ENCODE measurements at regions not wholly inside any gene's neighbourhood (a gene's known extent, or its start where the extent isn't known, plus 50 kb on each side); places are given as distances from the start of the nearest gene placed in this dataset.

DNA sequence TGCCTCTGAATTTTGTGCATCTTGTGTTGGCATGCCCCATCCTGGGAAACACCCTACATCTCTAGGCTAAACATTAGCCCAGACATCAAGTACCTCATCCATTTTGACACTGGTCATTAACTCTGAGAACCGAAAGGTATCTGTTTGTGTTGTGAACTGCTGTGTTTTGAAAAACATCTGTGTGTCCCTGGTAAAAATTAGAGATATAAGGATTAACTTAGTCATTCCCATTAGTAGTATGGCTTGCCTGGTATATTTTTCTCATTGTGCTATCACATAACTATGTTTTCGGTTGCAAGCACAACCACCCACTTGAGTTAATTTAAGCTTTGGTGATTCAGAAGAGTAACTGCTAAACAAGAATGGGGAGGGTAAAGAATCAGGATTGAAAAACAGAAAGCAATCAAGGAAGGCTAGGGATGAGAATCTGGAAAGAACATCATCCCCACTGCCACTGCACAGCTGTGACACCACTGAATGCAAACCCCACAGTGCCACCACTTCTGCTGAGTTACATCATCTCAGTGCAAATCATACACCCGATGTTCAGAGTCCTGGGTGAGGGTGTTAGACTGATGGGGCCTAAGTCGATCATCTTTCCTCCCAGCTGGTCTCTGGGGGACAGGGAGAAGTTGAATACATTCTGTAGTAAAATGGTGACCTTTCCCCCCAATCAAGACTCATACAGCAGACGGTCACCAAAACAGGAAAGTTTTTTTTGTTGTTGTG, 234.0 kb downstream of the EPHA4 start:
- DNase-seq, result no peak

GRCh38 chr2:221342388-221342787, 229.7 kb downstream of the EPHA4 start:
- no peak for DNase-seq

DNA sequence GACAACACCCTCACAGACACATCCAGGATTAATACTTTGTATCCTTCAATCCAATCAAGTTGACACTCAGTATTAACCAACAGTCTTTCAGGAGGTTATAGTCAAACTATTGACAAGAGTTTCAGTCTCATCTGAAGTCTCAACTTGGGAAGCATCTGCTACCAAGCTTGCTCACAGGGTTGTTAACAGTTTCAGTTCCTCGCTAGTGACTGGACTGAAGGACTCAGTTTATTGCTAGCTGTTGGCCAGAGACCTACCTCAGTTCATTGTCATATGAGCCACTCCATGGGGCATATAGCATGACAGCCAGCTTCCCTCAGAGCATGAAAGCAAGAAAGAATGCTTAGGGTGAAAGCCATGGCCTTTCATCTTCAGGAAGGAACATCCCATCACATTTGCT, 228.6 kb downstream of the EPHA4 start:
- no peak for DNase-seq

DNA sequence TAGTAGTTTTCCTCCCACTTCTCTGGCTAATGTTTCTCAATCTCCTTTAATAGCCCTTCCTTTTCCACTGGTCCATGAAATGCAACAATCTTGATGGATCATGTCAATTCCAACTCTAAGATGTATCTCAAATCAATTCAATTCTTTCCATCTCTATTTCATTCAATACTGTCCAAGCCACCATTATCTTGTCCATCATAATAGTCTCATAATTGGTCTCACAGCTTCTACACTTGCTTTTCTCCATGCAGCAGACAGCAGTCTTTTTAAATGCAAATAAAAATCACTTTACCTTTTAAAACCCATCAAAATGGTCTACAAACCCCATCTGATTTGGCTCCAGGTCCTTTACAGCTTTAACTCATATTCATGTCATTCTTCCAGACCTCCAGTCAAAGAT, 226.6 kb downstream of the EPHA4 start:
- DNase-seq, result no peak

- peak in 1 of 2 experiments; percentile 20 for DNase-seq
Measured at GRCh38 chr2:221346411-221346810, 225.7 kb downstream of the EPHA4 start.

DNA sequence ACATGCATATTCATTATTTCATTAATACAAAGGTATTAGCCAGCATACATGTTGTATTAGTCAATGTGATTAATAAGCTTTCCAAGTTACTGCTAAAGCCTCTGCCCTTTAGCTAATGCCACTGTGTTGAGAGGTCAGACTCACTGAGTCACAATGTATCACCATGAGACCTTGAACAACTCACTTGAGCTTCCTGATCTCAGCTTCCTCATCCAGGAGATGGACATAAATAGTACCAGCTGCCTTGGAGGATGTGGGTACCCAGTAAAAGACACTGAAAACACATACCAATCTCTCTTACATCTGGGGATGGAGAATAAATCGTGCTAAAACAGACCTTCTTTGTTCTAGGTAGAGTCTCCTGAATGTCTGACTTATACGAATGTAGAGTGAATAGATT, 224.6 kb downstream of the EPHA4 start:
- no peak for DNase-seq

- DNase-seq, result no peak
Measured at GRCh38 chr2:221350616-221351015, 221.5 kb downstream of the EPHA4 start.

DNA sequence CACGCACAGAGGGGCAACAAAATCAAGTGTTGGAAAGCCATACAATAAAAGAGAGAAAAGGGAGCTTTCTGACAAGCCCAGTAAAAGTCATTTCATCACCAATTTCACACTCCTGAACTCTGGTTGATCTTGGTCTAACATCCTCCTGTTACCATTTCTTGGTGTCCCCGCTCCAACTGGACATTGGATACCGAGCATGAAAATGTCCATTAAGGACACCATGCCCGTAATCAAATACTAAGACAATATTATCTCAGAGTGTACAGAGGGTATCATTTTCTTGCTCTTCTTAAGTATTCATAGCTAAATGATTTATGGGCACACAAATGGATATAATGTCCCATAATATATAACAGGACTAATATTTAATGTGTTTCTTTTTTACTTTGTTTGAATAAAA, 218.9 kb downstream of the EPHA4 start:
- no peak for DNase-seq

- DNase-seq, result no peak
Measured at GRCh38 chr2:221360312-221360711, 211.8 kb downstream of the EPHA4 start.

DNA sequence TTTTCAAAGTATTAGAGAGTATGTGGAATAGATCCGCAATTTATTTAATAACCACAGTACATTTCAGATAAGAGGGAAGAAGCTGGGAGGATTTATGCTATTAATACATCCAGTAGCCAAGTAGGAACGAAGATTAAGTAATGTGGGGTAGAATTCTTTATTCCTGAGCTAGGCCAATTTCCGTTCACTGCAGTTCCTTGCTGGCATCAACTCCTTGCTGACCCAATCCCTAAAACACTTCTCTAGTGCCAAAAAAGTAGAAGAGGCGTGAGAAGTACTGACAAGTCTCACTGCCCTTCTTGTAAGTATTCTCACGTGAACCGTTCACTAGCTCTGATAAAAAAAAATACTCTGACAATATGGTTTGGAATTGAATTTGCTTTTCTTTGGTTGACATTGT, 211.4 kb downstream of the EPHA4 start:
- no peak for DNase-seq

- no peak for DNase-seq
Measured at GRCh38 chr2:221361633-221362032, 210.5 kb downstream of the EPHA4 start.

GRCh38 chr2:221364672-221365071, 207.4 kb downstream of the EPHA4 start:
- DNase-seq, result no peak

Data from NCI-H524 (cell line).